Keratinocyte (primary cell): ENCODE measurements at regions not wholly inside any gene's neighbourhood (a gene's known extent, or its start where the extent isn't known, plus 50 kb on each side); places are given as distances from the start of the nearest gene placed in this dataset.

Source experiments
- DNase-seq: peaks from one replicate; pipeline ENCODE4 v3.0.0-alpha.2; 2011; ENCODE audit warnings: low read depth, missing footprints, low spot score
- FAIRE-seq: peaks from 2 replicates; lab custom pipeline; 2011; peaks lifted over from hg19 to GRCh38; lab: Jason Lieb, UNC
- H2AFZ ChIP-seq: 2 replicates; pipeline ENCODE4 v1.6.0; 2012; ENCODE audit warnings: low read length, control low read depth, inconsistent platforms; ENCODE audit not compliant: control insufficient read depth
- H3K27ac ChIP-seq: 2 replicates; pipeline ENCODE4 v1.5.1; 2011; ENCODE audit warnings: low read length; ENCODE audit not compliant: control insufficient read depth, insufficient read depth
- H3K27me3 ChIP-seq: 3 replicates; pipeline ENCODE4 v1.6.0; 2011; ENCODE audit warnings: low read length; ENCODE audit not compliant: control insufficient read depth, insufficient read depth; ENCODE audit errors: extremely low read depth
- H3K36me3 ChIP-seq, 2 experiments: 2 replicates in 1 of 2; 3 replicates in 1 of 2; pipeline ENCODE4 v1.5.1; 2011; ENCODE audit warnings: low read length in 2 of 2, mild to moderate bottlenecking in 1 of 2; ENCODE audit not compliant: control insufficient read depth in 2 of 2, insufficient read depth in 2 of 2; ENCODE audit errors: extremely low read depth in 1 of 2
- H3K4me1 ChIP-seq: 3 replicates; pipeline ENCODE4 v1.5.1; 2011; ENCODE audit warnings: low read length; ENCODE audit not compliant: control insufficient read depth, insufficient read depth; ENCODE audit errors: extremely low read depth
- H3K4me2 ChIP-seq: 3 replicates; pipeline ENCODE4 v1.6.0; 2011; ENCODE audit warnings: low read depth, low read length; ENCODE audit not compliant: control insufficient read depth, insufficient read depth; ENCODE audit errors: extremely low read depth
- H3K4me3 ChIP-seq, 3 experiments: fragments of 200-600 bp in 1 of 3; sonication (generic) in 1 of 3; 2 replicates in 2 of 3; 3 replicates in 1 of 3; pipeline ENCODE4 v1.5.1; 2011 to 2016; ENCODE audit warnings: low read length in 3 of 3, mild to moderate bottlenecking in 3 of 3, control low read depth in 2 of 3, inconsistent platforms in 1 of 3, low read depth in 1 of 3, mixed read lengths in 1 of 3, mixed run types in 1 of 3, moderate library complexity in 1 of 3; ENCODE audit not compliant: control insufficient read depth in 2 of 3, insufficient read depth in 2 of 3; ENCODE audit errors: extremely low read depth in 1 of 3
- H3K79me2 ChIP-seq: 2 replicates; pipeline ENCODE4 v1.6.0; 2012; ENCODE audit warnings: low read length; ENCODE audit not compliant: control insufficient read depth, insufficient read depth
- H3K9ac ChIP-seq: 3 replicates; pipeline ENCODE4 v1.6.0; 2011; ENCODE audit warnings: low read length; ENCODE audit not compliant: control insufficient read depth, insufficient read depth; ENCODE audit errors: extremely low read depth
- H3K9me1 ChIP-seq: 3 replicates; pipeline ENCODE4 v1.6.0; 2011; ENCODE audit warnings: low read length; ENCODE audit not compliant: control insufficient read depth, insufficient read depth; ENCODE audit errors: extremely low read depth
- H3K9me3 ChIP-seq: 2 replicates; pipeline ENCODE4 v1.5.1; 2012; ENCODE audit warnings: low read depth, low read length; ENCODE audit not compliant: control insufficient read depth
- H4K20me1 ChIP-seq: 3 replicates; pipeline ENCODE4 v1.6.0; 2011; ENCODE audit warnings: low read length; ENCODE audit not compliant: control insufficient read depth, insufficient read depth; ENCODE audit errors: extremely low read depth
- EZH2 ChIP-seq: IDR thresholded peaks from one replicate; pipeline ENCODE4 v1.6.1; 2012; ENCODE audit warnings: inconsistent platforms, mild to moderate bottlenecking, low read length, moderate library complexity
- dilution Hi-C: fragments of 300-500 bp; cut with MboI; formaldehyde crosslinking; loops from one replicate; pipeline ENCODE4 v1.7.0; 2020; ENCODE audit warnings: low sequenced_read_pairs; ENCODE audit not compliant: extremely low pct_ligation_motif_present
- TF ChIP-seq, protein P1 (sequence below), 3 experiments: IDR thresholded peaks in 1 of 3; conservative IDR thresholded peaks in 1 of 3; optimal IDR thresholded peaks in 1 of 3; 2 replicates in 2 of 3; 3 replicates in 1 of 3; pipeline versions ENCODE3 to v1.5.1; 2011; ENCODE audit warnings: low read length in 3 of 3, mild to moderate bottlenecking in 3 of 3, moderate library complexity in 2 of 3, control low read depth in 1 of 3, inconsistent platforms in 1 of 3; ENCODE audit not compliant: insufficient read depth in 2 of 3; ENCODE audit errors: extremely low read depth in 1 of 3

DNA sequence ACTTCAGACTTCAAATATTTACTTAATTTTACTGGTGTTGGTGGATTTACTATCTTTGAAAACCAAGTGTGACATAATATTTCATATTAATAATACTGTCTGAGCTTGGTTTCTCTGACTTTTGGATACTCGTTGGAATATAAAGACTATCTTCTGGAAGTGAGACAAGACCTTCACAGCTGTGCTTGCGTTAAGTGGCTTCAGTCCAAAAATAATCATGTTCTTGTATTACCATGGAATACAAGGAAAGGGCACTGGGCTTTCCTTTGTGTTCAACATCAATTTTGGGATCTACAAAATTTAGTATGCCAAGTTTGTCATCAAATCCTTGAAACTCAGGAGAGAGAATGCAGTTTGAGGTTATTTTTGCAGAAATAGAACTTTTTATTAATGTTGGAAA lies 712.4 kb upstream of the LCORL start:
- Histone ChIP-seq H3K4me1 (no peaks in the 10 kb centered on the region), H3K9me3 (no peaks in the 10 kb centered on the region), H3K9me1 (no peaks in the 10 kb centered on the region), H2AFZ (no peak overlapping the region), H3K27ac (no peak overlapping the region), H3K79me2 (no peaks in the 10 kb centered on the region), H3K4me2 (no peak overlapping the region), H3K9ac (no peak overlapping the region), H3K36me3 (no peaks in the 10 kb centered on the region), H4K20me1 (no peaks in the 10 kb centered on the region), H3K27me3 (no peaks in the 10 kb centered on the region), H3K4me3 (no peak overlapping the region)
- FAIRE-seq: no peak
- no peak for DNase-seq
- dilution Hi-C loops: no loop called here
- no peak for TF ChIP-seq EZH2
- TF ChIP-seq, protein P1, sequence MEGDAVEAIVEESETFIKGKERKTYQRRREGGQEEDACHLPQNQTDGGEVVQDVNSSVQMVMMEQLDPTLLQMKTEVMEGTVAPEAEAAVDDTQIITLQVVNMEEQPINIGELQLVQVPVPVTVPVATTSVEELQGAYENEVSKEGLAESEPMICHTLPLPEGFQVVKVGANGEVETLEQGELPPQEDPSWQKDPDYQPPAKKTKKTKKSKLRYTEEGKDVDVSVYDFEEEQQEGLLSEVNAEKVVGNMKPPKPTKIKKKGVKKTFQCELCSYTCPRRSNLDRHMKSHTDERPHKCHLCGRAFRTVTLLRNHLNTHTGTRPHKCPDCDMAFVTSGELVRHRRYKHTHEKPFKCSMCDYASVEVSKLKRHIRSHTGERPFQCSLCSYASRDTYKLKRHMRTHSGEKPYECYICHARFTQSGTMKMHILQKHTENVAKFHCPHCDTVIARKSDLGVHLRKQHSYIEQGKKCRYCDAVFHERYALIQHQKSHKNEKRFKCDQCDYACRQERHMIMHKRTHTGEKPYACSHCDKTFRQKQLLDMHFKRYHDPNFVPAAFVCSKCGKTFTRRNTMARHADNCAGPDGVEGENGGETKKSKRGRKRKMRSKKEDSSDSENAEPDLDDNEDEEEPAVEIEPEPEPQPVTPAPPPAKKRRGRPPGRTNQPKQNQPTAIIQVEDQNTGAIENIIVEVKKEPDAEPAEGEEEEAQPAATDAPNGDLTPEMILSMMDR (optimal IDR thresholded peaks at IDR 0.05 in 1 of 3, IDR thresholded peaks at IDR 0.05 in 1 of 3, conservative IDR thresholded peaks at IDR 0.05 in 1 of 3; ENCODE audit: extremely low read depth in 1 of 3, insufficient read depth in 2 of 3, low read length in 3 of 3): no peak

DNA sequence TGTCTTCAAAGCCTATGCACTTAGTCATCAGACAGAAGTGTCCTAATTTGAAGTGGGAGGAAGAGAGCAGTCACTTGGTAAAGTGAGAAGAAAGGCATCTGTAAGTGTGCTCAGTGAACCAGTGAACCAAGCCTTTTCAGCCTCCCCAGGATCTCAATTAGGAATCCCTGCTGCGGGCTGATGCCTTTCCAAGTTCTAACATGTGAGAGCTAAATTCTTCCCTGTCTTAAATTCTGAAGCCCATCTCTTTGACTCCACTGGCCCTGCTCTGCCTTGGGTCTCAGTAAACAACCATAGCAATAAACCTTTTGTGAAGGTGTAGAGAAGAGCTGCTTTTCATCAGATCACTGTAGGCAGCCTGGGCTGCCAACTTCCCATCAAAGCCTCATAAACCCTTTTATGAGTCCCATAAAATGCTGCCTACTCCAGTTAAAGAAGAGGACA lies 701.2 kb upstream of the LCORL start:
- no peak for DNase-seq
- FAIRE-seq: no peak
- dilution Hi-C loops: no loop called here

More for the DNA sequence above, 701.2 kb upstream of the LCORL start:
- no peaks in the 10 kb centered on the region for H3K9me1 ChIP-seq
- H3K9me3 ChIP-seq: no peaks in the 10 kb centered on the region
- H4K20me1 ChIP-seq: no peaks in the 10 kb centered on the region
- no peaks in the 10 kb centered on the region for H3K36me3 ChIP-seq
- no peak overlapping the region for H3K27ac ChIP-seq
- H3K4me3 ChIP-seq: no peak overlapping the region
- H3K79me2 ChIP-seq: no peaks in the 10 kb centered on the region
- no peak overlapping the region for H3K9ac ChIP-seq
- no peak overlapping the region for H2AFZ ChIP-seq
- TF ChIP-seq, protein P1 (optimal IDR thresholded peaks at IDR 0.05 in 1 of 3, IDR thresholded peaks at IDR 0.05 in 1 of 3, conservative IDR thresholded peaks at IDR 0.05 in 1 of 3; ENCODE audit: extremely low read depth in 1 of 3, insufficient read depth in 2 of 3, low read length in 3 of 3): no peak
- no peak for TF ChIP-seq EZH2
- H3K4me2 ChIP-seq: no peak overlapping the region
- no peaks in the 10 kb centered on the region for H3K27me3 ChIP-seq
- H3K4me1 ChIP-seq: no peaks in the 10 kb centered on the region
